Activated CD8-positive, alpha-beta T cell treated with anti-CD3 and anti-CD28 coated beads, Interleukin-2, amount 10 ng/mL, durations not matched to agents 7 days and 5 days (primary cell): ENCODE measurements at regions not wholly inside any gene's neighbourhood (a gene's known extent, or its start where the extent isn't known, plus 50 kb on each side); places are given as distances from the start of the nearest gene placed in this dataset.

Experiments used
- ATAC-seq: fragments of 150-1000 bp; cut with Tn5 transposase; one replicate; pipeline ENCODE4 v1.10.0; 2021; ENCODE audit warnings: moderate library complexity
- CTCF ChIA-PET: fragments of 350-600 bp; sonication (Branson Sonifier 250); formaldehyde crosslinking; loops from one replicate; lab custom pipeline; 2021; ENCODE audit warnings: antibody characterized with exemption; lab: Charles Lee
- POLR2A ChIA-PET: fragments of 350-600 bp; sonication (Branson Sonifier 250); formaldehyde crosslinking; loops from one replicate; lab custom pipeline; 2021; ENCODE audit warnings: antibody characterized with exemption; lab: Charles Lee
- DNase-seq: peaks from one replicate; pipeline ENCODE4 v3.0.0-alpha.2; 2020
- H3K27ac Mint-ChIP-seq: one replicate; pipeline ENCODE4 v1.8.0; 2021; ENCODE audit warnings: mild to moderate bottlenecking, mixed read lengths
- H3K27me3 Mint-ChIP-seq: one replicate; pipeline ENCODE4 v1.8.0; 2021; ENCODE audit warnings: low read depth, mixed read lengths
- H3K36me3 Mint-ChIP-seq: one replicate; pipeline ENCODE4 v1.8.0; 2021; ENCODE audit warnings: low read depth, mixed read lengths
- H3K4me1 Mint-ChIP-seq: one replicate; pipeline ENCODE4 v1.8.0; 2021; ENCODE audit warnings: low read depth, mixed read lengths
- H3K4me3 Mint-ChIP-seq: one replicate; pipeline ENCODE4 v1.8.0; 2021; ENCODE audit warnings: mild to moderate bottlenecking, mixed read lengths
- H3K9me3 Mint-ChIP-seq: one replicate; pipeline ENCODE4 v1.8.0; 2022; ENCODE audit warnings: mixed read lengths; ENCODE audit not compliant: insufficient read depth

- H3K27me3 Mint-ChIP-seq, result no peaks in the 10 kb centered on the region
- H3K4me1 Mint-ChIP-seq, result no peaks in the 10 kb centered on the region
- ATAC-seq (no peak), DNase-seq (no peak)
- H3K27ac Mint-ChIP-seq, result no peak overlapping the region
- no peaks in the 10 kb centered on the region for H3K36me3 Mint-ChIP-seq
- no peak overlapping the region for H3K4me3 Mint-ChIP-seq
- H3K9me3 Mint-ChIP-seq, result no peaks in the 10 kb centered on the region
- ChIA-PET CTCF (no interaction called here), POLR2A (no interaction called here)
Measured at GRCh38 chr7:12979181-12979580, 291.7 kb downstream of the ARL4A start.

GRCh38 chr7:12982178-12982577, 294.7 kb downstream of the ARL4A start:
- CTCF ChIA-PET, result no interaction called here
- Mint-ChIP-seq H3K4me1 (no peaks in the 10 kb centered on the region), H3K27ac (no peak overlapping the region), H3K36me3 (no peaks in the 10 kb centered on the region), H3K4me3 (no peak overlapping the region), H3K9me3 (no peaks in the 10 kb centered on the region), H3K27me3 (no peaks in the 10 kb centered on the region)
- POLR2A ChIA-PET, result no interaction called here
- no peak for ATAC-seq
- DNase-seq, result no peak

GRCh38 chr7:12984117-12984516, 296.7 kb downstream of the ARL4A start:
- POLR2A ChIA-PET, result no interaction called here
- no peak for DNase-seq
- Mint-ChIP-seq H3K27ac (no peak overlapping the region), H3K4me1 (no peaks in the 10 kb centered on the region), H3K36me3 (no peaks in the 10 kb centered on the region), H3K4me3 (no peak overlapping the region), H3K9me3 (no peaks in the 10 kb centered on the region), H3K27me3 (no peaks in the 10 kb centered on the region)
- ATAC-seq, result no peak
- CTCF ChIA-PET, result no interaction called here

GRCh38 chr7:12985228-12985627, 297.8 kb downstream of the ARL4A start:
- no peak overlapping the region for H3K27ac Mint-ChIP-seq
- DNase-seq, result no peak
- ChIA-PET POLR2A (no interaction called here), CTCF (no interaction called here)
- no peaks in the 10 kb centered on the region for H3K9me3 Mint-ChIP-seq
- no peaks in the 10 kb centered on the region for H3K36me3 Mint-ChIP-seq
- H3K4me3 Mint-ChIP-seq, result no peak overlapping the region
- no peaks in the 10 kb centered on the region for H3K27me3 Mint-ChIP-seq
- H3K4me1 Mint-ChIP-seq, result no peaks in the 10 kb centered on the region
- ATAC-seq, result no peak

GRCh38 chr7:12985752-12986151, 298.3 kb downstream of the ARL4A start:
- DNase-seq, result no peak
- ChIA-PET POLR2A (no interaction called here), CTCF (no interaction called here)
- Mint-ChIP-seq H3K27me3 (no peaks in the 10 kb centered on the region), H3K36me3 (no peaks in the 10 kb centered on the region), H3K9me3 (no peaks in the 10 kb centered on the region), H3K4me3 (no peak overlapping the region), H3K27ac (no peak overlapping the region), H3K4me1 (no peaks in the 10 kb centered on the region)
- no peak for ATAC-seq

GRCh38 chr7:12987238-12987637, 299.8 kb downstream of the ARL4A start:
- CTCF ChIA-PET, result no interaction called here
- H3K9me3 Mint-ChIP-seq, result no peaks in the 10 kb centered on the region

GRCh38 chr7:12990440-12990839, 303.0 kb downstream of the ARL4A start:
- DNase-seq (no peak), ATAC-seq (no peak)
- H3K36me3 Mint-ChIP-seq, result no peaks in the 10 kb centered on the region
- H3K4me3 Mint-ChIP-seq, result no peak overlapping the region
- no peak overlapping the region for H3K27ac Mint-ChIP-seq
- H3K9me3 Mint-ChIP-seq, result no peaks in the 10 kb centered on the region
- H3K27me3 Mint-ChIP-seq, result no peaks in the 10 kb centered on the region
- CTCF ChIA-PET, result no interaction called here
- POLR2A ChIA-PET, result no interaction called here
- no peaks in the 10 kb centered on the region for H3K4me1 Mint-ChIP-seq

More at GRCh38 chr7:12987238-12987637, 299.8 kb downstream of the ARL4A start:
- no peaks in the 10 kb centered on the region for H3K4me1 Mint-ChIP-seq
- no peak overlapping the region for H3K4me3 Mint-ChIP-seq
- POLR2A ChIA-PET, result no interaction called here
- no peak for ATAC-seq
- no peak for DNase-seq
- no peak overlapping the region for H3K27ac Mint-ChIP-seq
- no peaks in the 10 kb centered on the region for H3K36me3 Mint-ChIP-seq
- H3K27me3 Mint-ChIP-seq, result no peaks in the 10 kb centered on the region

- no peak overlapping the region for H3K27ac Mint-ChIP-seq
- ATAC-seq, result no peak
- ChIA-PET CTCF (interaction anchor here (1.7 kb wide), 1 partner anchor 307 kb away, joined by 5 read pairs; the partner anchor contains the start of gene ARL4A), POLR2A (no interaction called here)
- H3K9me3 Mint-ChIP-seq, result no peaks in the 10 kb centered on the region
- H3K4me1 Mint-ChIP-seq, result no peaks in the 10 kb centered on the region
- no peak overlapping the region for H3K4me3 Mint-ChIP-seq
- H3K36me3 Mint-ChIP-seq, result no peaks in the 10 kb centered on the region
- no peak for DNase-seq
- H3K27me3 Mint-ChIP-seq, result no peaks in the 10 kb centered on the region
Measured at GRCh38 chr7:12993025-12993424, 305.6 kb downstream of the ARL4A start.

GRCh38 chr7:12995912-12996469, 308.6 kb downstream of the ARL4A start:
- POLR2A ChIA-PET, result no interaction called here
- no peak for ATAC-seq
- H3K36me3 Mint-ChIP-seq, result no peaks in the 10 kb centered on the region

GRCh38 chr7:13007331-13007730, 319.9 kb downstream of the ARL4A start:
- DNase-seq, result no peak
- Mint-ChIP-seq H3K27ac (no peak overlapping the region), H3K9me3 (peaks cover 4% of the 10 kb centered on the region), H3K27me3 (no peaks in the 10 kb centered on the region), H3K4me3 (no peak overlapping the region), H3K4me1 (no peaks in the 10 kb centered on the region), H3K36me3 (no peaks in the 10 kb centered on the region)
- ATAC-seq, result no peak
- POLR2A ChIA-PET, result no interaction called here
- CTCF ChIA-PET, result no interaction called here

More at GRCh38 chr7:12995912-12996469, 308.6 kb downstream of the ARL4A start:
- no peak for DNase-seq
- Mint-ChIP-seq H3K4me1 (no peaks in the 10 kb centered on the region), H3K27ac (no peak overlapping the region), H3K9me3 (no peaks in the 10 kb centered on the region), H3K4me3 (no peak overlapping the region), H3K27me3 (no peaks in the 10 kb centered on the region)
- CTCF ChIA-PET, result no interaction called here

GRCh38 chr7:13009517-13009916, 322.1 kb downstream of the ARL4A start:
- H3K4me3 Mint-ChIP-seq, result no peak overlapping the region
- no peak overlapping the region for H3K27ac Mint-ChIP-seq
- ATAC-seq, result no peak
- H3K4me1 Mint-ChIP-seq, result no peaks in the 10 kb centered on the region
- no peaks in the 10 kb centered on the region for H3K36me3 Mint-ChIP-seq
- CTCF ChIA-PET, result interaction anchor here (0.9 kb wide), 1 partner anchor 323 kb away, joined by 3 read pairs; no protein-coding TSS in a partner anchor
- DNase-seq, result no peak
- H3K27me3 Mint-ChIP-seq, result no peaks in the 10 kb centered on the region
- POLR2A ChIA-PET, result no interaction called here
- H3K9me3 Mint-ChIP-seq, result peaks cover 4% of the 10 kb centered on the region

GRCh38 chr7:13014011-13014410, 326.6 kb downstream of the ARL4A start:
- Mint-ChIP-seq H3K9me3 (peaks cover 4% of the 10 kb centered on the region), H3K4me3 (no peak overlapping the region), H3K36me3 (no peaks in the 10 kb centered on the region), H3K27me3 (no peaks in the 10 kb centered on the region), H3K27ac (no peak overlapping the region), H3K4me1 (no peaks in the 10 kb centered on the region)
- no peak for ATAC-seq
- no peak for DNase-seq
- POLR2A ChIA-PET, result no interaction called here
- CTCF ChIA-PET, result no interaction called here

GRCh38 chr7:13016036-13016581, 328.7 kb downstream of the ARL4A start:
- H3K27me3 Mint-ChIP-seq, result no peaks in the 10 kb centered on the region
- no peak for ATAC-seq
- ChIA-PET POLR2A (no interaction called here), CTCF (no interaction called here)
- no peaks in the 10 kb centered on the region for H3K36me3 Mint-ChIP-seq
- no peaks in the 10 kb centered on the region for H3K4me1 Mint-ChIP-seq
- DNase-seq, result no peak
- no peak overlapping the region for H3K4me3 Mint-ChIP-seq
- no peak overlapping the region for H3K27ac Mint-ChIP-seq
- H3K9me3 Mint-ChIP-seq, result peaks cover 4% of the 10 kb centered on the region
